ENCODE measurements at regions not wholly inside any gene's neighbourhood (a gene's known extent, or its start where the extent isn't known, plus 50 kb on each side); places are given as distances from the start of the nearest gene placed in this dataset.

- DNase-seq (ENCODE audit: low read depth, low spot score): no peak
Measured at GRCh38 chr2:18467749-18468360, 92.6 kb downstream of the RDH14 start.

GRCh38 chr2:18465979-18466378, 94.5 kb downstream of the RDH14 start:
- no peak for DNase-seq (ENCODE audit: low read depth, low spot score)

GRCh38 chr2:18464913-18465312, 95.5 kb downstream of the RDH14 start:
- DNase-seq (ENCODE audit: low read depth, low spot score): no peak

GRCh38 chr2:18456026-18456425, 104.4 kb downstream of the RDH14 start:
- no peak for DNase-seq (ENCODE audit: low read depth, low spot score)

DNA sequence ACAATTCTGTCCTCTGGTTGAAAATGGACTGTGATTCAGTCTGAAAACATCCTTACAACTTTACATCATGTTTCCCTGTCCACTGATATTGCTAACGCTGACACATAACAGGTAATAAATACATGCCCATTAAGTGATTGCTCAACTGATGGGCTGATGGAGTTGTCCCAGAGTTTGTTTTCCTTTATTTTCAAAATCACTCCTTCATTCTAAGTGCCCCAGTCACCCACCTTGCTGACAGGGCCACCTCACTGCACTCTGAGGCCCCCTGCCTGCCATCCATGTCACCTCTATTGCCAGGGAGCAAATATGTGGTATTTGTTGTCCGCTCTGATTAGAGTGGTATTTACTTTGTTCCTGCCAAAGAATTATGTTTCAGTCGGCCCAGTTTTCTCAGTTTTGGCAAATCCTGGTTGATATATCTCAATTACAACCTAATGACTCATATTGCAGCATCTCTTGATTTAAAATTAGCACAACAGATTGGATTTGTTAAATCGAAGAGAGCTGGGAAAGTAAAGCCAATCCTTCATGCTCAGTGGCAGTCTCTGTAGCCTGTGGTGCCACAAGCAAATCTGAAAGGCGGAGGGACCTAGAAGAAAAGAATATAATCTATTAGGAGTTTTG, 105.1 kb downstream of the RDH14 start:
- DNase-seq (ENCODE audit: low read depth, low spot score): no peak

DNA sequence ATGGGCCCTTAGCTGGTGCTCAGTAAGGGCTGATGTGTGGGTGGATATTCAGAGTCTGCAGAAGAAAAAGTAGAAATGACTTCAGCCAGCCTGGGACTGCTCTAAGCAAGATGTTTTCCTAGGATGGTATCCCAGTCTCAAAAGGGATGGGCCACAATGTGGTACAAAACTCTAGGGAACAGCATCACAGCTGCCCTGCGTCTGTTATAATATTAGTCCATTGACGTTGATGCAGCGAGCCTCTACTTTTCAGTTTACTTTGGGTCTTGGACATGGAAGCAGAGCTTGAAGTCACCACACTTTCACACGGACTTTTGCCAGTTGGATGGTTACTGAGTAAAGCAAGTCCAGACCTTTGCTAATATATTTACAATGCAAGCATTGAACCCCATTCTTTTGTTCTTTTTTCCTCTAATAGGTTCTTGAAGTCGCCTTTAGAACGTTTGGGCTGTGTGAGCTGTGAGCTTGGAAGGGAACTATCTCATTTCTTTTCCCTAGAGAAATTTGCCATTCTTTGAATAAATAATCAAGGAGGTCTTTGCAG, 105.7 kb downstream of the RDH14 start:
- DNase-seq (ENCODE audit: low read depth, low spot score): no peak

- no peak for DNase-seq (ENCODE audit: low read depth, low spot score)
Measured at GRCh38 chr2:18446715-18447114, 113.7 kb downstream of the RDH14 start.

DNA sequence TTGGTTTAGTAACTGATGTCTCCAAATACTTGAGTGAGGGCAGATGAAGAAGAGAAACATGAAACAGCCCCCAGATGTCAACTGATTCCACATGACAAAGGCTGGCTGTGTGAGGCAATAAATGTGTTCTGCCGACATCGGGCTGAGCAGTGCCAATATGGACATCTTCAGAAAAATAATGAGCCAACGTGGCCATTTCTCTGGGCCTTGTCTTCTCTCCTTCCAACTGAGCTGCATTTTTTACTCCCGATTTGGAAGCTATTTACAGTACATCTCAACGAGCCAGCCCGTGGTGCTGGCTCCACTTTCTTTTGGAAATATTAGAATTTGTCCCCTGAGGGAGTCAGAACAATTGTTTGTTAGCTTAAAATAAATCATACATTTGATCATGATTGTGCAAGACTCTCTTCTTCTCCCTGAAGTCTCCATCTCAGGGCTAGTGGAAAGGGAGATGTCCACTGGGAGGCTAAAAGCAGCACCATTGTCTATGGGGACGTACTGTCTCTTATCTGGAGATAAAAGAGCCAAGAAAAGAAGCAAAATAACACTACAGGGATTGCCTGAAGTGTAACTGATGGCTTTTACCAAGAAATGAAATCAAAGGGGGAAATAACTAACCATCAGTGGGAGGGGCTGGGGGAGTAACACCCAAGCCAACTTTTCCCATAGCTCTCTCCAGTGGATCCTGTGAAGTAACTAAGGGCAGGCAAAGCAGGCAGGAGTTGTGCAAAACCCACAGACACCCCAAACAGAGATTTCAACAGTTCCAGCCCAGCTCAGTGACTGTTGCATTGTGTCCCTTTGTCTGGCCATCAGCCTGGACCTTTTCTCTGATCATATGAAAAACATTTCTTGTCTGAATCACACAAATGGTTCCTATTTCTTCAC, 114.8 kb downstream of the RDH14 start:
- no peak for DNase-seq (ENCODE audit: low read depth, low spot score)

- DNase-seq (ENCODE audit: low read depth, low spot score): no peak
Measured at GRCh38 chr2:18444806-18445205, 115.6 kb downstream of the RDH14 start.

- DNase-seq (ENCODE audit: low read depth, low spot score): no peak
Measured at GRCh38 chr2:18441583-18441982, 118.9 kb downstream of the RDH14 start.

- DNase-seq (ENCODE audit: low read depth, low spot score): no peak
Measured at GRCh38 chr2:18440777-18441176, 119.7 kb downstream of the RDH14 start.

- DNase-seq (ENCODE audit: low read depth, low spot score): no peak
Measured at GRCh38 chr2:18440141-18440661, 120.3 kb downstream of the RDH14 start.

GRCh38 chr2:18439716-18440115, 120.7 kb downstream of the RDH14 start:
- DNase-seq (ENCODE audit: low read depth, low spot score): no peak

DNA sequence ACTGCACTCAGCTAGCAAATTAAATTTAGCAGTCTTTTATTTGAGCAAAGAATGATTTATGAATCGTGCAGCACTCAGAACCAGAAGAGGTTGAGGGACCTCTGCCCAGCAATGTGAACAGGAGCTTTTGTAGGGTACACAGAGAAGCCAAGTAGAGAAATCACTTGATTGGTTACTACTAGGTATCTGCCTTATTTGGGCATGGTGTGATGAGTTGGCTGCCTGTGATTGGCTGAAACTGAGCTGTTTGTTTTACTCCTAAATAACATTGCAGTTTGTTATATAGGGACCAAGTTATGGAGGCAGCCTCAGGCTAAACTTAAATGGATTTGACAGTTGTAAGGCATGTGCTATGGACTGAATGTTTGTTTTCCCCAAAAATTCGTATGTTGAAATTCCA, 122.5 kb downstream of the RDH14 start:
- DNase-seq (ENCODE audit: low read depth, low spot score): no peak

DNA sequence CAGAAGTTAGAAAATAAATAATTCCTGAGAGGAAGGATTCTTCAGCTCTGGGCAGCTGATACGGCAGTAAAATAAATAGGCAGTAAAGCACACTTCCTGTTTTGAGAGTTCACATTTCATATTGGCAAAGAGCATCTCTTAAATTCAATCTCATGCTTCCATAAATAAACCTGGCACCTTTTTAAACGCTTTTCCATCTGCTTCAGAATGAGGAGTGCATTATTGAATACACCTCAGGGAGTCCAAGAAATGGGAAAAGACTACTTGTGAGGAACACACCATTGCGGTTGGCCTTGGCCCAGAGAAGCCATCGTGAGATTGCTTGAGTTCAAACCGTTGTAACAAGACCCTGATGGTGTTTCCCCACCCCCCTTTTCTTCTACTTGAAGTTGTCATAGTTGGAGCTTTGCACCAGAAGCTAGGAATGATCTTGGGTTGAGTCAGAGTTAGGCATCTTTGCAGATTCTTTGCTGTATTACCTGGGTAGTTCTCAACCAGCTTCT, 123.9 kb downstream of the RDH14 start:
- DNase-seq (ENCODE audit: low read depth, low spot score): no peak

GRCh38 chr2:18435426-18436037, 124.9 kb downstream of the RDH14 start:
- no peak for DNase-seq (ENCODE audit: low read depth, low spot score)

GRCh38 chr2:18433872-18434271, 126.6 kb downstream of the RDH14 start:
- no peak for DNase-seq (ENCODE audit: low read depth, low spot score)

GRCh38 chr2:18432999-18433398, 127.5 kb downstream of the RDH14 start:
- DNase-seq (ENCODE audit: low read depth, low spot score): no peak

DNA sequence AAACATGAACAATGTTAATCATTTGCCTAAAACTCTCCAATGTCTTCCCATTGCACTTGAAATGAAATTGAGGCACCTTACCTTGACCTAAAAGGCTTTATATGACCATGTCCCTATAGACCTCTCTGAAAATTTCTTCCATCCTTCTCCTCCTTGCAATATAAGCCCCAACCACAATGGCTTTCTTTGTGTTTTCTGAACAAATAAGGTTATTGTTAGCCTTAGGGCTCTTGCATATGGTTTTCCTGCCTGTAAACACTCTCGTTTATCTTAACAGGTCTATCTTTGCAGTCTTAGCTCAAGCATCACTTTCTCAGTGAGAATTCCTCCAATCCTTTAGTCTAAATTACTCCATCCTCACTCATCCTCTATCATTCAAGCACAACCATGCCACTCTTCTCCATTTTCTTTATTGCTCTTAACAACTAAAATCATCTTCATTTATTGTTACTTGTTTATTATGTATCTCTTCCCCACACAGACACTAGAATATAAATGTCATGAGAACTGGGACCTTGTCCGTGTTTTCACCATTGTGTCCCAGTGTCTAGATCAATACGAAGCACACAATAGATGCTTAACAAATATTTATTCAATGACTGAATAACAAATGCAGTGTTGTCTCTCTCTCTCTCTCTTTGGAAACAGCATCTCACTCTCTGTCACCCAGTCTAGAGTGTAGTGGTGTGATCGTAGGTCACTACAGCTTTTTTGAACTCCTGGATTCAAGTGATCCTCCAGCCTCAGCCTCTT, 129.3 kb downstream of the RDH14 start:
- DNase-seq (ENCODE audit: low read depth, low spot score): no peak

DNA sequence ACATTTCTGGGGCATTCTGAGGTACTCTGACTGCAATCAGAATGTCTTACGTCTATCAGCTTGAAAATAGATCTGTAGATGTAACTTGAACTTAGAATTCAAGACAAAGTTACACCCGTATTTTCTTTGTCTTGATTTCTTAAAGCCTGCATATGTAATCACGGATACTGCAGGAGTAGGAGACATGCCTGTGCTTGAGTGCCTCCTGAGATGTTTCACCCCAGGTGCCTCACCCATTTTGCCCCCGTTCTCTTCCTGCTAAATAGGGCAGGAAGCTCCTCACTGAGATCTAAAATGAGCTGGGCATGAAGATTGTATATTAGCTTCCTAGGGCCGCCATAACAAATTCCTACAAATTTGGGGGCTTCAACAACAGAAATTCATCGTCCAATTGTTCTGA, 131.9 kb downstream of the RDH14 start:
- no peak for DNase-seq (ENCODE audit: low read depth, low spot score)

GRCh38 chr2:18427762-18428161, 132.7 kb downstream of the RDH14 start:
- no peak for DNase-seq (ENCODE audit: low read depth, low spot score)

Measured in activated CD4-positive, CD25-positive, alpha-beta regulatory T cell treated with anti-CD3 and anti-CD28 coated beads, Interleukin-2, amount 50 U/mL, for 16 hours (primary cell).